Activated CD8-positive, alpha-beta memory T cell treated with anti-CD3 and anti-CD28 coated beads, Interleukin-2, amount 50 U/mL, for 48 hours (primary cell): ENCODE measurements at regions not wholly inside any gene's neighbourhood (a gene's known extent, or its start where the extent isn't known, plus 50 kb on each side); places are given as distances from the start of the nearest gene placed in this dataset.

ENCODE experiments used
- DNase-seq: peaks from one replicate; pipeline ENCODE4 v3.0.0-alpha.2; 2020

DNA sequence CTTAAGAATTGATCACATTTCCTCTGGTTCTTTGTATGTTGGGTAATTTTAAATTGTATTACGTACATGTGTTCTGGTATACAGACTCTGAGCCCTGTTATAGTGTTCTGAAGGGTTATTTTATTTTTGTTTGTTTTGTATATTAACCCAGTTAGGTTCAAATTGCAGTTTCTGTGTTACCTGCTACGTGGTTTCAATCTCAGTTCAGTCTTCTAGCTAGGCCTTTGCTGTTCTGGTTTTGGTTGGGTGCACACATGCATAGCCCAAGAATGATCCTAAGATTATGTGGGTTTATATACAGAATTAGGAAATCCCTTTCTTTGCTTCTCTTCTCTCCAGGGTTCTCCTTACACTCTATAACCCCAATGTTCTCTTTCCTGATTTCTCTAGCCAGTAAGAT is 161.0 kb downstream of the PPP1R2C start:
- no peak for DNase-seq

DNA sequence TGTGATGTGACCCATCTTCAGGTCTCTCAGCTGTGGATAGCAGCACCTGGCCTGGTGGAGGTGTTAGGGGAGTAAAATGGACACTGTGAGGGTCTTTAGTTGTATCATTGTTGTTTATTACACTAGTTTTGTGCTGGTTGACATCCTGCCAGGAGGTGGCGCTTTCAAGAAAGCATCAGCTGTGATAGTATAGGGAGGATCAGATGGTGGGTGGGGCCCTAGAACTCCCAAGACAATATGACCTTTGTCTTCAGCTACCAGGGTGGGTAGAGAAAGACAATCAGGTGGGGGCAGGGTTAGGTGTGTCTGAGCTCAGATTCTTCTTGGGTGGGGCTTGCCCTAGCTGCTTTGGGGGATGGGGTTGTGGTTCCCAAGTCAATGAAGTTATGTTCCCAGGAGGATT is 162.8 kb downstream of the PPP1R2C start:
- DNase-seq = peak; percentile 32

DNA sequence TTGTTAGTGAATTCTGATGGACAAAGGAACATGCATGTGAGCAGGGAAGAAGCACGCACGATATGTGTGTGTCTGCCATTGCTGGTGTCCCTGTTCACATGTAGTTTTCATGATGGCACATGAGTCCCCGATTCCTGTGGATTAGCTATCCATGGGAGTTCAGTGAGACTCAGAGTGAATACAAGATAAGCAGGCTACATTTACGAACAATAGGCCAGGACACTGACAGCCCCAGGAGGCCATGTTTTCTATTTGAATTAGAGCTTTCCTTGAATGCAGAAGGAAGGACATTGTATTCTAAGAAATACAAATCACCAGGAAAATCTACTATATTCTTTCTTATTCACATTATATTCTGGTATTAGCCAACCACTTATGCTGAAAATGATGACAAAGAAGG is 171.4 kb downstream of the PPP1R2C start:
- DNase-seq = no peak

DNA sequence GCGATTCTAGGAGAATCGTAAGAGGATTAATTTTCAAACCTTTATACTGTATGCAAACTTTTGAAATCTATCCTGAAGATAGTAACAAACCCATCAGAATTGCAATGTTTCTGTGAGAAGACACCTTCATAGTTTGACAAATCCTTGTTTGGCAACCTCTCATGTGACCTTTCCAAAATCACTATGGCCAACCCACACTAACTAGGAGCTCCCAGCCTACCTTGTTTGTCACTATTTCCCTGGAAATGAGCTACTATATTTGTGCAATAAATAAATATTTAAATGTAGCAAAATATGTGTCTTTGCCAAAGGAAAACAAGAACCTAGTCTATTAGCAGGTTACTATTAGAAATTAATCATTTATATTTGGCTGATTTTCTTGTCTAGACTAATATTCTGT is 173.7 kb downstream of the PPP1R2C start:
- DNase-seq = no peak

DNA sequence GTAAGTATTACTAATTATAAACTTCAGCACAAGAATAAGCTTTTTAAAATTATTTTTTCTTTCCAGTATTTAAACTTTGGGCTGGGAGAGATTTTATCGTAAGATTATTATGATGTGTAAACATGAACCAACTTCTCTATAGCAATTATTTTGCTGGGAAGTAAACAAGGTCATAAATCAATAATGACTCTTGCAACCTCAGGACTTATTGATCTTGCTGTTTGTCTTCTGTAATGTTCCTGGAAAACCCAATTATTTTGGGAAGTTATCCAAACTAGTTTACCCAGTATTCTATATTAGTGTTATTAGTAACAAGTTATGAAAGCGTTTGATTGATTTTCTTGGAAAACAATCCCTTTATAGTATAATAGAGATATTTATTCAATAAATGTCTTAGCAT is 174.9 kb downstream of the PPP1R2C start:
- DNase-seq = no peak

DNA sequence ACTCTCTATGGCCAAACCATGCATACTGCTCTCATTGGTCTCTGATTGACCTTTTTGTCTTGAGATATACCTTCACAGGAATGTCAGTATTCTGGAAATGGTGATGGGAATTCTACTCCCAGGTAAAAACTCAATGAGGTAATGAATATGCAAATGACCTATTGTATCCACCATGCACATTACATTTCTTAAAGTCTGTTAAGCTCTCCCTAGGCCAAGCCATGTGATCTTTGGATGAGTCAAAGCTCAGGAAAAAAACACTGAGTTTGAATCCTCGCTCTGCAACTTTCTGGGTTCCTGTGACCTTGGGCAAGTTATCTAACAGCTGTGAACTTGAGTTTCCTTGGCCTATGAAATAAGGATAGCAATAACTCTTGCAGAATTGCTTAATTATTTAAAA is 175.4 kb downstream of the PPP1R2C start:
- DNase-seq = no peak

DNA sequence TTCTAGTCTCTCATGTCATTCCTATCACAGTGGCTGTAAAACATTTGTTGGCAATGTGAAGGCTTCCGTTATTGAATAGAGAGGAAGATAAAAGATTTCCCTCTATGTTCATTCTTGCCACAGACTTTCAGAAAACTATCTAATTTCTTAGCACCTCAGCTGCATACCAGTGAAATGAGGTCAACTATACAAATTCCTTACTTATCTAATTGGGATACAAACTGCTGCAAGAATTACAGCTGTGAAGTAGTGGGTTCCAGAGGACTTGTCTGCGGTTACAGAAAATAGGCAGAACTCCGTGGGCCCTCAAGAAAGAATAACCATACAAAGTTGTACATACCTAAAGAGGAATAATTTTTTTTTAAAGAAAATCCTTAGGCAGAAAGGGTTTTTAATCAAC is 175.8 kb downstream of the PPP1R2C start:
- DNase-seq = no peak

DNA sequence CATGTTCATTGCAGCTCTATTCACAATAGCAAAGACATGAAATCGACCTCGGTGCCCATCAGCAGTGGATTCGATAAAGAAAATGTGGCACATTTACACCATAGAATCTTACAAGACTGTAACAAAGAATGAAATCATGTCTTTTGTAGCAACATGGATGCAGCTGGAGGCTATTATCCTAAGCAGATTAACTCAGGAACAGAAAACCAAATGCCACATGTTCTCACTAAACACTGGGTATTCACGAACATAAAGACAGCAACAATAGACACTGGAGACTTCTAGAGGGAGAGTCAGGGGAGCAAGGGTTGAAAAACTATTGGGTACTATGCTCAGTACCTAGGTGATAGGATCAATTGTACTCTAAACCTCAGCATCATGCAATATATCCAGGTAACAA is 180.5 kb downstream of the PPP1R2C start:
- no peak for DNase-seq

DNA sequence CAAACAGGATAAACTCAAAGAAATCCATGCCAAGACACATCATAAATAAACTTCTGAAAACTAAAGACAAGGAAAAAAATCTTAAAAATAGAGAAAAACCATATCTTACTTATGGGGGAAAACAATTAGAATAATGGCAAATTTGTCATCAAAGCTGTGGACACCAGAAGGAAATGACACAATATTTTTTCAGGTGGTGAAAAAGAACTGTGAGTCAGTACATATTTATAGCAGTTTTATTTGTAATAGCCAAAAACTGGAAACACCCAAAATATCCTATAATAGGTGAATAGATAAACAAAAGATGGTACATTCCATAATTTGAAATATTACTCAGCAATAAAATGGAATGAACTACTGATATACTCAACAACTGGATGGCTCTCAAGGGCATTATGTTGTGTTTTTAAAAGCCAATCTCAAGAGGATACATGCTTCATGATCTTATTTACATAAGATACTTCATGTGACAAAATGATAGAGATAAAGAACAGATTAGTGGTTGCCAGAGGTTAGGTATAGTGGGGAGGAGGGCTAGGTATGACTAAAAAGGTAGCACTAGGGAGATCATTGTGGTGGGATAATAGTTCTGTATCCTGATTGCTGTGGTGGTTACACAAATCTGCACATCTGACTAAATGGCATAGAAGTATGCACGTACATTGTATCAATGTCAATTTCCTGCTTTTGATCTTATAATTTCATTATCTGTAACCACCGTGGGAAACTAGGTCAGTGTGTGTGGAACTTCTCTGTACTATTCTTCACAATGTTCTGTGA is 191.9 kb downstream of the PPP1R2C start:
- no peak for DNase-seq

DNA sequence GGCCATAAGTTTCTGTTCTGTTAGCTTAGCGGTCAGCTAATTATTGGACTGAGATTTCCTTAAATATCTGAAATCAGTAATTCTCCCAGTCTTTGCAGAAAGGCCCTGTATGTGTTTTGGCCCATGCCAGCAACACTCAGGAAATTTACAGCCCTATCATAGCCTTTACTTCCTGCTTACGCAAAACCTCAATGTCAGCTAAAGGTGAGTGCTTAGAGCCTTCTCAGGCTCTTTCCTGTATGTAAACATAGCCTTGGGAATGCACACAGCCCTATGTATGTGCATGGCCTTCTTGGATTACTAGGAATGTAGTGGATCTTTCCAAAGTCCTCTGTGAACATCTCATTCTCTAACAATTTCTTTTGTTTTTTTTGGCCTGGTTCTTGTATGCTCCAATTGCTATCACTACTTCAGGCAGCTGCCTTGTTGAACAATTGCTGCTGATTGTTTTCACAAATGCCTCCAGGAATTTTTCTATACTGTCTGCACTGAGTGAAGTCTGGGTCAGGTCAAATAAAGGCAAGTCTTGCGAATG is 200.0 kb downstream of the PPP1R2C start:
- DNase-seq = no peak

DNA sequence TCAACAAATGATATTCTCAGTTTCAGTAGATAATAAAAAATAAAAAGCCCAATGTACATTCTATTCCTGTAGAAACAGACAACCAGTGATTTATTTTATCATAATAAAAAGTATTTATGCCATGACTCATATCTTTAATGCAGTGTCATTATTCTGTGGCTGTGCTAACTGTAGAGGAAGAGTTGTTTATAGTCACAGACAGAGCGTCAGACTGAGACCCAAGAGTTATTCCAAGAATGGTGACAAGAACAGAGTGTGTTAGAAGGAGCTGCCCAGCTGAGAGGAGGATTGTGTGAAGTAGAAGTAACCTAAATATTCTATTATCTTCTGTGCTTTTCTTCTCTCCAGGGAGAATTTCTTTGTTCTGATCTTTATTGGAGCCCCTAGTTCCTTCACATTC is 210.7 kb downstream of the PPP1R2C start:
- DNase-seq = no peak

DNA sequence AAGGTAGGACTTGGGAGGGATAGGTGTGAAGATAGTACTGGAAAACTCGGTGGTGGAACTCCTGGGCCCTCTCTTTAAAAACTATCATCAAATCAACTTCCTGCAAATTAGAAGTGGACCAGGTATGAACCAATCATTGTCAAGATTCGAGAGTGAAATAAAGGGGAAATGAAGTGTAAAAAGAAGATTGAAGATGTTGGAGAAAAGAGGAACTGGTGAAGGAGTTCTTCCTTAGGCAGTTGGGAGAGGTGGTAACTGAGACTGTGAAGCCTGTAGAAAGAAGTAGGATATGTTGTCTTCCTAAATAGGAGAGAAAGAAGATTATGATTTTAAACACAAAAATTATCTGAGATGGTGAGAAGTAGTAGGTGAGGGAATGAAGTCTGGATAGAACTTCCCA is 212.2 kb downstream of the PPP1R2C start:
- no peak for DNase-seq

DNA sequence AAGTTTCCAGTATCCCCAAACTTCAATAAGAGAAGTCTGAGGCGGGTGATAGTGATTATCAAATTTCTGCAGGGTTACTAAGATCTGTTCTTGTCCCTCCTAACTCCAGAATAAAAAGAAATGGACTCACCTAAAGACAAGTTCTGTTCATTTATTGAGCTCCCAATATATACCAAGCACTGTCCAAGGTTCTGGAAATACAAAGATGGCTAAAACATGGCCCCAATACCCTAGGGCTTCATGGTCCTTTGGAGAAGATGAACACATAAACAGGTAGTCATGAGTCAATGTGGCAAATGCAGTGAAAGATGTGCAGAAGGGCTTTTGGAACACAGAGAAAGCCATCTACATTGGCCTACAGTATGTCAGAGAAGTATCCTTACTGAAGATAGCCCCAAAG is 231.2 kb downstream of the PPP1R2C start:
- DNase-seq = no peak

DNA sequence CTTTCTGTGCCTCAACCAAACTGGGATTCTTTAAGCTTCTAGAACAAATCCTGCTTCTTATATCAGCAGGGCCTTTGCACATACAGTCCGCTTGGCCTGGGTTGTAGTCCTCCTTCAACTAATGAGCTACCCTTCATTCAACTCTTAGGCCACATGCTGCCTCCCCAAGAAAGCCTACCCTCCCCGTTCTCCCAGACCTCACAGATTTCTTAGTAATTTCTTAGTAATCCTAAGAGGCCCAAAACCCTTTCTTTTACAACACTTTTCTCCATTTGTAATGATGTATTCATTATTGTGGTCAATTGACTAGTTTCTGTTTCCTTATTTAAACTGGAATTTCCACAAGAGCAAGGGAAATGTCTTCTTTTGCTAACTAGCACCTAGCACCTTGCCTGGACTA is 233.1 kb downstream of the PPP1R2C start:
- no peak for DNase-seq

DNA sequence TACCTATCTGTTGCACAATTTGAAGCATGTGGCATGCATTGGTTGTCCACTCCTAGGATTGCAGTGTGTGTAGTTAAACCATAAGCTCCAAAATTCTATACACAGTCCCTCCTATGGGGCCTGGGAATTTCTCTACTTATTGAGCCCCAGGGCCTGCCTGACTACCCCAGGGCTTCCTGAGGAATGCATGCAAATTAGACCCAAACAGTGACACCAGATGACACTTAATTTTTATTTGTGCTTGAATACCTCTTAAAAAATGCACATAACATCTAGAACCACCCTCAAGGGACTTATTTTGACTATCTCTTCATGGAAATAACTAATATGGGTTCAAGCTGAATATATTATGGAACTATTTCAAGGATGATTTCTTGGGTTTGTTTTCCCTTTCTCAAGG is 236.4 kb downstream of the PPP1R2C start:
- DNase-seq = no peak

DNA sequence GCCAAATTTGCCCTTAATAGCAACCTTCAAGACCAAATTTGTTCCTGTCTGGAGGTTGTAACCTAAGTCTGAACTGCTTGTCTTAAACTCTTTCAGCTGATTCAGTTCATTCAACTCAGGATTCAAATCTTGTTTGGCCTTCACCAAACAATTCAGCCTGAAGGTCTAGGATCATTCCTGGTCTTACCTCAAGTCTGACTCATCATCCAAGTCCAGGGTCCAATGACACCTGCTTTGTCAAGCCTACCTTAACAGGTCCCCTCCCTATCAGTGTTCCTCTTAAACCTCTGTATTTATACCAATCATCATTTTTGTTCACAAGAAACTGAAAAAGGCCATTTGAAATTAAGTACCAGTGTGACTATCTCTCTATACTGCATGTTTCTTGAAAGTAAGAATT is 237.8 kb downstream of the PPP1R2C start:
- DNase-seq = no peak

DNA sequence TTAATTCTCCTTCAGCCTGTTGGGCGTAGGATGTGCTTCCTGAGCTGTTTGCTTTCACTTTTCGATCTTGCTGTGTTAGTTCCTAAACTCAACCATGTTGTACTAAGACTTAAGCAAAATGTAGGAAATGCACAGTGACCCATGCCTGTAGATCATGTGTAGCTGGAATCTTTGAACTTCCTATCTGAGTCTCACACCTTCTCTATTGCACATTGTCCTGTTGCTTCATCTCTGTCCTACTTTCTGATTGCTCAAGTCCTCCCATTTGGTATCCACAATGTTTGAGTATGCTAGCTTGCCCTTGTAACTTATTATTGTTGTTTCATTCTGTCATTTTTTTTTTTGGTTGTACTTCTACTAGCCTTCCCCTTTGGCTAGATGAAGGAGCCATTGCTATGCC is 239.6 kb downstream of the PPP1R2C start:
- DNase-seq = no peak

DNA sequence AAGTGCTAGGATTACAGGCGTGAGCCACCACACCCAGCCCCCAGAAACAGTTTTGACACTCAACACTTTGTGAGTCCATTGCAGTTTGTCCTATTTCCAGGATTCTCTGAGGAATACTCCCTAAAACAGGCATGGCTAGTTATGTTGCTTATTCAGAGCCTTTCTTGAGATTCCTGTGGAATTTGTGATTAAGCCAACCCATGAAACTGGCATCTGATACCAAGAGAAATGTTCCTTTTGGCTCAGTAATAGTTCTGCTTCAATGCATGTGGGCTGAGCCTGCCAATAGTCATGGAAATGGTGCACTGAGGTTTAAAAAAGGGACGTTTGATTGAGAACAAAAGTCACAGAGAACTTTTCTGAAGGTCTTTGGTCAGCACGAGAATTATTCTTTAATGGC is 241.7 kb downstream of the PPP1R2C start:
- no peak for DNase-seq

DNA sequence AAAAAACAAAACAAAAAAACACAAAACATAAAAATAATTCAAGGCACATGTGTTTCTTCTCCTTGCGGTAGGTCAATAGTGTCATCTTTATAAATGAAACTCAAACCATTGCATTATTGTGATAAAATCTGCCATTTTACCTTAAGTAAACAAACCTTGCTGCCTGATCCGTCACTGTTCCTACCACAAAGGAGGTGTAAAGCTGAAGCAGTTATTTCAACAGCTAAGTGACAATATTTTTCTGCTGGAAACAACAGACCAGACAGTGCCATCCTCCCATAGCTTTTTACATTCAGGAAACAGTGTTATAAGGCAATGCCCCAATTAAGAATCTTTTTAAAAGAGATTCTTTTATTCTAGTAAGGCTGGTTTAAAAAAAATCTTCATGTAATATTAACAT is 242.7 kb downstream of the PPP1R2C start:
- DNase-seq = no peak

DNA sequence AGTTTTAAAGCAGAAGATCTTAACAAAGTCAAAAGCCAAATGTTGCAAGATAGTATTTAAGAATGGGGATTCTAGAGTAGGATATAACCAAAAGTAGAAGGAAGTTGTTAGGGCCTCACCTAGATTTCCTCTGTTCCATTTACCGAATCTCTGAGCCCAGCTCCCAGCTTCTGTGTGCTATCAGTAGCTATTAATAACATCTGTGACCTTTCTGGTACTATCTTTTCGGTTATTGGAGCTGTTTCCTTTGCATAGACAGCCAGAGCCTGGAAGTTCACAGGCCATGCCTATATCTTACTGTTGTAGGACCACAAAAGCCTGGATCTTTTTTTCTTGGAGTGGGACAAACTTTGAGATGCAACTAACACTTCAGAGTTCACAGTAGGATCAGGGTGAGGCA is 244.2 kb downstream of the PPP1R2C start:
- no peak for DNase-seq

DNA sequence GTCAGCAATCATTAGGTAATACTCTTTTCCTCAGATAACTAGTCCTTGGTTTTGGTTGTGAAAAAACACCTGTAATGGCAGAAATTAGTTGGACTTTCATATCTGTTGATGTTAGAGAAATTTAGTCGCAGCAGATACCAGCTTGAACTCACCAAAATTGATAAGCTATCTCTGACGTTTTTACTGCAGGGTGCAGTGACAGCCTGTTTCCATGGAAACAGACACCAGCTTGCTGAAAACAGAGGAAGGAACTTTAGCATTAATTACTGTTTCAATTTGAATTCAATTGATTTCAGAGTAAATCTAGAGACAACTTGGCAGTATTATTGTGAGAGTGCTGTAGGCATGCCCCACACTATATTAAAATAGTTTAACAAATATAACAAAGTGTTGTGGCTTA is 246.5 kb downstream of the PPP1R2C start:
- no peak for DNase-seq

DNA sequence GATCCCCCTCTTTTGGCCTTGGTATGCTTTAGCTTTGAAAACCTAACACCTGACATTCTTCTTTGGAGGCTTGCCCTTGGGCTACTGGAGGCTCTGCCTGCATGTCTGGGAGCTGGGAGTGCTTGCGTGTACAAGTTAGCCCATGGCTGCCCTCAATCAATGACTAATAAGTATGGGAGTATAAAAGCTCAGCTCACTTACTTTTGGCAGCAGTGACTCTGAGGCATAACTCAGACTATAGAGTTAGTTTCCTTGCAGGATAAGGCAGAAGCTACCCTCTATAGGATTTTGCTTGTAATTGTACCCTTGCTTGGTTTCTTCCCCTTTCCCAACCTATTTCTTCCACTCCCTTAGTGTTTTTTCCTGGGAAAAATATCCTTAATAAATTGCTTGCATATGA is 247.9 kb downstream of the PPP1R2C start:
- DNase-seq = no peak

DNA sequence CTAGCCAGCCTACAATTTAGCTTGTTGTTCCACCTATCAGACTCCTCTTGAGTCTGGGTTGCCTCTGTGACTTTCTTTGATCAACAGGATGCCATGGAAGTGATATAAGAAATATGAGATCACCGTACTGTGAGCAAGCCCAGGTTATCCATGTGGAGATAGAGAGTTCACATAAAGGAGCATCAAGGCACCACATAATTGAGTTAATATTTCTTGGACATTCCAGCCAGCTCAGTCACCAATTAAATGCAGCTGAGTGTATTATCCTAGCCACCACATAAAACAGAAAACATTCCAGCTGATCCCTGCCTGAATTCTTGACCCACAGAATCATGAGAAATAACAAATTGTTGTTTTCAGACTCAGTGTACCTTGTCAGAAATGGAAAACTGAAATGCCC is 253.6 kb downstream of the PPP1R2C start:
- no peak for DNase-seq

DNA sequence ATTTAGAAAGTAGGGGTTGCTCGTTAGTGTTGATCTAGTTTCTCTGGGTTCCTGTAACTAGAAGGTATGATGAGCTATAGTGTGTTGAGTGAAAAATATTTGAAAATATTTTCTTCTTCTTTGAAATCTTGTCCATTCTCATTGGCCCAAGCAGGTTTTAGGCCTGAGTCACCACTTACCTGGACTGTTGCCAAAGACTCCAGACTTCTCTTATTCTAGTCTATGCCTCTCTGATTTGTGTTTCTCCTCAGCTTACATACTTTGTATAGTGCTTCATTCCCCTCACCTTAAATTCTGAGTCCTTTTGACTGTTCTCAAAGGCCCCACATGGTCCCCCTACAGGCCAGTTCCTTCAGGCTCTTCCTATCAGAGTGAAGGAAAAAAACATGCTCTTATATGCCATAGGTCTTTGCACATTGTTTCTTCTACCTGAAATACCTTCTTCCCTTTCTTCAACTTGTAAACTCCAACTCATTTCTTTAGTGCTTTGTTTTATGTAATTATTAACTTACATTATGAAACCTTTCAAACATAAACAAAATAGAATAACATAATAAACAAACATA is 258.2 kb downstream of the PPP1R2C start:
- DNase-seq = no peak

DNA sequence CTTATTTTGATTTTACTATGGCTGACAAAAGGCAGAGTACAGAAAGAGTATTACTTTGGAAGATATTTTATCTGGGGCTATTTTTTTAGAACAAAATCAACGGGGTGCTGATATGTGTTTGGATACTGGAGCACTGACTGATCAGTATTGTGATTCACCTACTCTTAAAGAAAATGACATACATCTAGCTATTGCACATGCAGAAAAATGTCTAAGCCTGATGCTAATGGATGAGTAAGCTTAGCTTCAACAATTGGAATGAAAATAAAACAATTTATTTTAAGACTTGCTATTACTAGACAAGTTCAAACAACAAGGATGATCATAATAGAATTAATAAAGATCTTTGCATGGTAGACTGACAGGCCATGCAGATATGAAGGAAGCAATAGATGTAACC is 262.0 kb downstream of the PPP1R2C start:
- no peak for DNase-seq
